ENCODE measurements at regions not wholly inside any gene's neighbourhood (a gene's known extent, or its start where the extent isn't known, plus 50 kb on each side); places are given as distances from the start of the nearest gene placed in this dataset.
"Not testable (repeated sequence)": the region's sequence is repeated elsewhere in the genome, so short reads cannot be mapped to it uniquely, and the experiment has no call there.

DNA sequence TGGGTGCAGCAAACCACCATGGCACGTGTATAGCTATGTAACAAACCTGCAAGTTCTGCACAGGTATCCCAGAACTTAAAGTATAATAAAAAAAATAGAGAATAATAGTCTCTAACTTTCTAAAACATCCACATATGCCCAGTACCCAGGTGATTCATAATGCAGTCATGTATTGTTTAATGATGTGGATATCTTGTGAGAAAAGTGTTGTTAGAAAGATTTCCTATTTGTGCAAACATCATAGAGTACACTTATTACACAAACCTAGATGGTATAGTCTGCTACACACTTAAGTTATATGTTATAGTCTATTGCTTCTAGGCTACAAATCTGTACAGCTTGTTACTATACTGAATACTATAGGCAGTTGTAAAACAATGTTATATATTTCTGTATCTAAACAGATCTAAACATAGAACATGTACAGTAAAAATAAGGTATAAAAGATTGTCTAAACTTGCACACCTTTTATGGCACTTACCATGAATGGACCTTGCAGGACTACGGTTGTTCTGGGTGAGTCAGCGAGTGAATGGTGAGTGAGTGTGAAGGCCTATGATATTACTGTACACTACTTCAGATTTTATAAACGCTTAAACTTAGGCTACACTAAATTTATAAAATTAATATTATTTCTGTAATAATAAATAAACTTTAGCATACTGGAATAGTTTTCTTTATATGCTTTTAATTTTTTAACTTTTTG, 232.2 kb upstream of the SLIT2 start:
- DNase-seq (ENCODE audit: low spot score in 2 of 2), result no peak
- intact Hi-C loops (cut with DNase I), result no loop called here
- Histone ChIP-seq H3K4me1 (no peaks in the 10 kb centered on the region), H3K4me3 (no peak overlapping the region), H3K9me3 (no peaks in the 10 kb centered on the region), H3K36me3 (no peaks in the 10 kb centered on the region), H3K27me3 (no peaks in the 10 kb centered on the region), H3K27ac (no peak overlapping the region)
- TF ChIP-seq, protein P1, sequence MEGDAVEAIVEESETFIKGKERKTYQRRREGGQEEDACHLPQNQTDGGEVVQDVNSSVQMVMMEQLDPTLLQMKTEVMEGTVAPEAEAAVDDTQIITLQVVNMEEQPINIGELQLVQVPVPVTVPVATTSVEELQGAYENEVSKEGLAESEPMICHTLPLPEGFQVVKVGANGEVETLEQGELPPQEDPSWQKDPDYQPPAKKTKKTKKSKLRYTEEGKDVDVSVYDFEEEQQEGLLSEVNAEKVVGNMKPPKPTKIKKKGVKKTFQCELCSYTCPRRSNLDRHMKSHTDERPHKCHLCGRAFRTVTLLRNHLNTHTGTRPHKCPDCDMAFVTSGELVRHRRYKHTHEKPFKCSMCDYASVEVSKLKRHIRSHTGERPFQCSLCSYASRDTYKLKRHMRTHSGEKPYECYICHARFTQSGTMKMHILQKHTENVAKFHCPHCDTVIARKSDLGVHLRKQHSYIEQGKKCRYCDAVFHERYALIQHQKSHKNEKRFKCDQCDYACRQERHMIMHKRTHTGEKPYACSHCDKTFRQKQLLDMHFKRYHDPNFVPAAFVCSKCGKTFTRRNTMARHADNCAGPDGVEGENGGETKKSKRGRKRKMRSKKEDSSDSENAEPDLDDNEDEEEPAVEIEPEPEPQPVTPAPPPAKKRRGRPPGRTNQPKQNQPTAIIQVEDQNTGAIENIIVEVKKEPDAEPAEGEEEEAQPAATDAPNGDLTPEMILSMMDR (IDR thresholded peaks at IDR 0.05), result no peak

GRCh38 chr4:20017777-20018115, 234.0 kb upstream of the SLIT2 start:
- DNase-seq (ENCODE audit: low spot score in 2 of 2), result no peak
- H3K27ac ChIP-seq, result no peak overlapping the region
- TF ChIP-seq, protein P1 (IDR thresholded peaks at IDR 0.05), result no peak
- H3K4me1 ChIP-seq, result no peaks in the 10 kb centered on the region
- no peaks in the 10 kb centered on the region for H3K27me3 ChIP-seq
- H3K4me3 ChIP-seq, result no peak overlapping the region
- no peaks in the 10 kb centered on the region for H3K9me3 ChIP-seq
- intact Hi-C loops (cut with DNase I), result no loop called here
- H3K36me3 ChIP-seq, result no peaks in the 10 kb centered on the region

GRCh38 chr4:20017070-20017776, 234.5 kb upstream of the SLIT2 start:
- H3K36me3 ChIP-seq, result no peaks in the 10 kb centered on the region
- no peaks in the 10 kb centered on the region for H3K9me3 ChIP-seq
- intact Hi-C loops (cut with DNase I), result no loop called here
- no peaks in the 10 kb centered on the region for H3K4me1 ChIP-seq
- H3K27me3 ChIP-seq, result no peaks in the 10 kb centered on the region
- DNase-seq (ENCODE audit: low spot score in 2 of 2), result no peak
- H3K4me3 ChIP-seq, result no peak overlapping the region
- H3K27ac ChIP-seq, result no peak overlapping the region
- TF ChIP-seq, protein P1 (IDR thresholded peaks at IDR 0.05), result no peak

DNA sequence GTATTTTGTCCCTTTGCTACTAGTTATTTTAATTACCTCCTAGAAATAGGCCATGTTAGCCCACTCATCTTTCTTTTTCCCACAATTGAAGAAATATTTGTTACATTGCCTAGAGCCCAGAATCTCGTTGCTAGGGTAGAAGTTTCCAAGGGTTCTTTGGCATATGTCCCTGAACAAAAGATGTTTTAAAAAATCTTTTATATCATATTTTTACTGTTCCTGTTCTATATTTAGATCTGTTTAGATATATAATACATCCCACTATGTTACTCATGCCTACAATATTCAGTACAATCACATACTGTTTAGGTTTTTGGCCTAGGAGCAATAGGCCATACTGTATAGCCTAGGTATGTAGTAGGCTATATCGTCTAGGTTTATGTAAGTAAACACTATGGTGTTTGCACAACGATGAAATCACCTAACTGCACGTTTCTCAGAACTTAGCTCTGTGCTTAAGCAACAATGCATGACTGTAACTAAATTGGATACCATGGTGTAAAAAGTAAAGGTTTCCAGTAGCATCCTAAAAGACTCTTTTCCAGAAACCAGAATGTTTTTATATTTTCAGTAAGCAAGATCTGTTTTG, 236.0 kb upstream of the SLIT2 start:
- Histone ChIP-seq H3K36me3 (no peaks in the 10 kb centered on the region), H3K4me3 (no peak overlapping the region), H3K27ac (no peak overlapping the region), H3K9me3 (no peaks in the 10 kb centered on the region), H3K4me1 (no peaks in the 10 kb centered on the region), H3K27me3 (no peaks in the 10 kb centered on the region)
- no peak for DNase-seq (ENCODE audit: low spot score in 2 of 2)
- intact Hi-C loops (cut with DNase I), result no loop called here
- TF ChIP-seq, protein P1 (IDR thresholded peaks at IDR 0.05), result no peak

GRCh38 chr4:20003836-20004558, 247.7 kb upstream of the SLIT2 start:
- H3K27me3 ChIP-seq; intact Hi-C loops (cut with DNase I); DNase-seq (ENCODE audit: low spot score in 2 of 2); H3K27ac ChIP-seq; H3K4me3 ChIP-seq; H3K4me1 ChIP-seq; H3K9me3 ChIP-seq; H3K36me3 ChIP-seq: not testable (repeated sequence)

Measured in ascending aorta (tissue), 2 donors.